Vagina (tissue), 2 donors: ENCODE measurements at regions not wholly inside any gene's neighbourhood (a gene's known extent, or its start where the extent isn't known, plus 50 kb on each side); places are given as distances from the start of the nearest gene placed in this dataset.

Experiments used
- DNase-seq, 2 donors: peaks; one replicate each; pipeline ENCODE4 v3.0.0-alpha.2; 2017; ENCODE audit errors: extremely low spot score in 2 of 2
- H3K27ac ChIP-seq: fragments of 200-600 bp; sonication (generic); one replicate; pipeline ENCODE4 v1.5.1; 2019
- H3K27me3 ChIP-seq: fragments of 200-600 bp; sonication (generic); one replicate; pipeline ENCODE4 v1.5.1; 2019
- H3K36me3 ChIP-seq, 2 donors: fragments of 200-600 bp; sonication (generic); one replicate each; pipeline ENCODE4 v1.5.1; 2017 to 2019
- H3K4me1 ChIP-seq: fragments of 200-600 bp; sonication (generic); one replicate; pipeline ENCODE4 v1.5.1; 2019
- H3K4me3 ChIP-seq, 2 donors: fragments of 200-600 bp; sonication (generic); 1 replicate in 1 of 2; 2 replicates in 1 of 2; pipeline ENCODE4 v1.5.1; 2016 to 2019
- H3K9me3 ChIP-seq: fragments of 200-600 bp; sonication (generic); one replicate; pipeline ENCODE4 v1.5.1; 2019
- CTCF ChIP-seq, 3 experiments: fragments of 450-650 bp in 2 of 3; fragments of 200-600 bp in 1 of 3; sonication (generic) in 1 of 3; IDR thresholded peaks; one replicate each; pipeline ENCODE4 v1.5.1; 2017 to 2019; ENCODE audit warnings: antibody characterized with exemption in 3 of 3, mild to moderate bottlenecking in 2 of 3, moderate library complexity in 2 of 3
- POLR2A ChIP-seq, 2 donors: fragments of 450-650 bp; IDR thresholded peaks; one replicate each; pipeline ENCODE4 v1.6.1; 2017; ENCODE audit warnings: antibody characterized with exemption in 2 of 2, mild to moderate bottlenecking in 2 of 2, moderate library complexity in 2 of 2
- POLR2AphosphoS5 ChIP-seq, 2 donors: sonication (generic); formaldehyde crosslinking; IDR thresholded peaks; one replicate each; pipeline ENCODE4 v1.9.0; 2017; ENCODE audit warnings: antibody characterized with exemption in 2 of 2, mild to moderate bottlenecking in 2 of 2, low read depth in 1 of 2; ENCODE audit not compliant: insufficient read depth in 1 of 2
- intact Hi-C: fragments of 100-400 bp; cut with DNase I; formaldehyde crosslinking; loops from one replicate; pipeline ENCODE4 v1.15.1; 2023

DNA sequence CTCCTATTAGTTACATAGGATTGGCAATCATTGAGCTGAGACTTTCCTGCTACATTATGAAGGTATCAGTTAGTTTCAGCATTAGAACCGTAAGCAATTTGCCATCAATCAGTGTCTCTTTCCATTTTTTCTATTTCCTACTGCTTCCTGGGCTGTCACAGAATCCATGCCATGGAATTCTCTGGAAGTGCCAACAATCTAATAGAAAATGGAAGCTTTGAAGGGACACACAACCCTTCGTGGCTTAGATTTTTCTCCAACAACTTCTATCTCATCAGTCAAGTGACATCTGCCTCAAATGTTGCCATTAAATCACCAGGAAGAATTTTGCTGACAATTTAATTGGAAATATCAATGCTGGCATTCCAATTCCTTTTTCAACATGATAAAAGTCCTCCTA, 183.5 kb upstream of the PARD3B start:
- H3K9me3 ChIP-seq: no peaks in the 10 kb centered on the region
- TF ChIP-seq POLR2A (IDR thresholded peaks at IDR 0.05) (no peak), CTCF (IDR thresholded peaks at IDR 0.05) (no peak), POLR2AphosphoS5 (IDR thresholded peaks at IDR 0.05; ENCODE audit: insufficient read depth in 1 of 2, low read depth in 1 of 2) (no peak)
- H3K4me1 ChIP-seq: no peaks in the 10 kb centered on the region
- H3K36me3 ChIP-seq: no peaks in the 10 kb centered on the region
- H3K4me3 ChIP-seq: no peak overlapping the region
- H3K27ac ChIP-seq: no peak overlapping the region
- no peaks in the 10 kb centered on the region for H3K27me3 ChIP-seq
- intact Hi-C loops: no loop called here
- no peak for DNase-seq

DNA sequence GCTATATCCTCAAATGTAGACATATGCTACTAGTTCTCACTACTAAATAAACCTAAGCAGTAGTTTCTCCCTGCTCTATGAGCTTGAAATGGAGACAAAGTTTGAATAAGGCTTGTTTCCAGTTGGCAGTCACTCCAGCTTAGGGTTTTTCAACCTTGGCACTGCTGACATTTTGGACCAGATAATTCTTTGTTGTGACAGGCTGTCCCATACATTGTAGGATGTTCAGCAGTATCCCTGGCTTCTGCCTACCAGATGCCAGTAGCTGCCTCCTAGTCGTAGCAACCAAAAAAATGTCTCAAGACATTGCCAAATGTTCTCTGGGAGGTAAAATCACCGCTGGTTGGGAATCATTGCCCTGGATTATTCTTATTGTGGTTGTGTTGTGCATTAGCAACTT, 182.7 kb upstream of the PARD3B start:
- H3K9me3 ChIP-seq: no peaks in the 10 kb centered on the region
- intact Hi-C loops: no loop called here
- TF ChIP-seq CTCF (IDR thresholded peaks at IDR 0.05) (no peak), POLR2A (IDR thresholded peaks at IDR 0.05) (no peak), POLR2AphosphoS5 (IDR thresholded peaks at IDR 0.05; ENCODE audit: insufficient read depth in 1 of 2, low read depth in 1 of 2) (no peak)
- DNase-seq: no peak
- H3K27ac ChIP-seq: no peak overlapping the region
- H3K27me3 ChIP-seq: no peaks in the 10 kb centered on the region
- H3K4me3 ChIP-seq: no peak overlapping the region
- H3K36me3 ChIP-seq: no peaks in the 10 kb centered on the region
- H3K4me1 ChIP-seq: no peaks in the 10 kb centered on the region

GRCh38 chr2:204363513-204363912, 181.8 kb upstream of the PARD3B start:
- H3K4me1 ChIP-seq: no peaks in the 10 kb centered on the region
- DNase-seq: no peak
- H3K9me3 ChIP-seq: no peaks in the 10 kb centered on the region
- H3K27ac ChIP-seq: no peak overlapping the region
- TF ChIP-seq POLR2A (IDR thresholded peaks at IDR 0.05): no peak
- TF ChIP-seq CTCF (IDR thresholded peaks at IDR 0.05): no peak
- no peak for TF ChIP-seq POLR2AphosphoS5 (IDR thresholded peaks at IDR 0.05; ENCODE audit: insufficient read depth in 1 of 2, low read depth in 1 of 2)
- no peaks in the 10 kb centered on the region for H3K27me3 ChIP-seq
- H3K36me3 ChIP-seq: no peaks in the 10 kb centered on the region
- intact Hi-C loops: no loop called here
- H3K4me3 ChIP-seq: no peak overlapping the region

- TF ChIP-seq POLR2A (IDR thresholded peaks at IDR 0.05) (no peak), POLR2AphosphoS5 (IDR thresholded peaks at IDR 0.05; ENCODE audit: insufficient read depth in 1 of 2, low read depth in 1 of 2) (no peak), CTCF (IDR thresholded peaks at IDR 0.05) (no peak)
- no peak overlapping the region for H3K4me3 ChIP-seq
- no peaks in the 10 kb centered on the region for H3K4me1 ChIP-seq
- H3K36me3 ChIP-seq: no peaks in the 10 kb centered on the region
- no peak overlapping the region for H3K27ac ChIP-seq
- H3K27me3 ChIP-seq: no peaks in the 10 kb centered on the region
- H3K9me3 ChIP-seq: no peaks in the 10 kb centered on the region
- intact Hi-C loops: no loop called here
- DNase-seq: no peak
Observed at GRCh38 chr2:204364860-204365535, 180.3 kb upstream of the PARD3B start.

DNA sequence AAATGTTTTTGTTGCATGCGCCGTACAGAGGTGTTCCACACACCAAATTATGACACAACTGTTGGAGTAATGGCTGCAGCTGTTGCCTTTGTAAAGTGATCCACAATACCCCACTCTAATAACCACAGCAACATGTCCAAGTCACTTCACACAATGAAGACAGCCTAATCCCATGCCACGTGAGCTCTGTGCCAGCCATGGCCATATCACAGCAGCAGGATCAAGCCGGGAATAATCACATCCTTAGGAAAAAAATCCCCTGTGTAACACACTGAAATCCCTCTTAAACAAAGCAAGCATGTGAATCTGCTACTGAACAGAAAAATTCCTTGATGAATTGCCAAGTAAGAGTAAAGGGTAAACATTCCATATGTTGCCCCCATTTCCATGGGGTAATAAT, 179.5 kb upstream of the PARD3B start:
- TF ChIP-seq CTCF (IDR thresholded peaks at IDR 0.05): no peak
- TF ChIP-seq POLR2AphosphoS5 (IDR thresholded peaks at IDR 0.05; ENCODE audit: insufficient read depth in 1 of 2, low read depth in 1 of 2): no peak
- no peak for TF ChIP-seq POLR2A (IDR thresholded peaks at IDR 0.05)
- Histone ChIP-seq H3K9me3 (no peaks in the 10 kb centered on the region), H3K36me3 (no peaks in the 10 kb centered on the region), H3K4me1 (no peaks in the 10 kb centered on the region), H3K27me3 (no peaks in the 10 kb centered on the region), H3K27ac (no peak overlapping the region), H3K4me3 (no peak overlapping the region)
- intact Hi-C loops: no loop called here
- no peak for DNase-seq
